H9 (cell line): ENCODE measurements at regions not wholly inside any gene's neighbourhood (a gene's known extent, or its start where the extent isn't known, plus 50 kb on each side); places are given as distances from the start of the nearest gene placed in this dataset.

Experiments
- DNase-seq: peaks from one replicate; pipeline ENCODE4 v3.0.0-alpha.2; 2017
- H2AFZ ChIP-seq: one replicate; pipeline ENCODE4 v1.6.1; 2013; ENCODE audit warnings: mild to moderate bottlenecking, low read length, control low read depth, moderate library complexity
- H2AK5ac ChIP-seq: 2 replicates; pipeline ENCODE4 v1.6.1; 2013; ENCODE audit warnings: low read length, control low read depth, mixed read lengths; ENCODE audit not compliant: insufficient read length
- H2BK120ac ChIP-seq: one replicate; pipeline ENCODE4 v1.6.1; 2013; ENCODE audit warnings: low read depth, mild to moderate bottlenecking, low read length, control low read depth, inconsistent platforms; ENCODE audit not compliant: poor library complexity, severe bottlenecking
- H2BK12ac ChIP-seq: 2 replicates; pipeline ENCODE4 v1.6.1; 2013; ENCODE audit warnings: low read length, control low read depth, mixed read lengths, low read depth; ENCODE audit not compliant: insufficient read length
- H2BK15ac ChIP-seq: 2 replicates; pipeline ENCODE4 v1.6.1; 2013; ENCODE audit warnings: low read depth, low read length, control low read depth
- H2BK20ac ChIP-seq: one replicate; pipeline ENCODE4 v1.6.1; 2013; ENCODE audit warnings: low read depth, mild to moderate bottlenecking, low read length, control low read depth, inconsistent platforms; ENCODE audit not compliant: poor library complexity, severe bottlenecking
- H2BK5ac ChIP-seq: 2 replicates; pipeline ENCODE4 v1.6.1; 2013; ENCODE audit warnings: low read length, control low read depth, mixed read lengths; ENCODE audit not compliant: insufficient read length
- H3K14ac ChIP-seq: 2 replicates; pipeline ENCODE4 v1.6.1; 2013; ENCODE audit warnings: low read length, control low read depth; ENCODE audit not compliant: insufficient read depth
- H3K18ac ChIP-seq: 2 replicates; pipeline ENCODE4 v1.6.1; 2013; ENCODE audit warnings: low read depth, mild to moderate bottlenecking, mixed read lengths, low read length, control low read depth; ENCODE audit not compliant: insufficient read length
- H3K23ac ChIP-seq: 2 replicates; pipeline ENCODE4 v1.6.1; 2013; ENCODE audit warnings: low read length, control low read depth, mixed read lengths, low read depth; ENCODE audit not compliant: insufficient read length
- H3K23me2 ChIP-seq: 2 replicates; pipeline ENCODE4 v1.6.1; 2013; ENCODE audit warnings: low read depth, mild to moderate bottlenecking, mixed read lengths, low read length, control low read depth; ENCODE audit not compliant: insufficient read length, poor library complexity, severe bottlenecking
- H3K27ac ChIP-seq: 2 replicates; pipeline ENCODE4 v1.5.1; 2013; ENCODE audit warnings: low read length, control low read depth, mixed read lengths, low read depth; ENCODE audit not compliant: insufficient read length
- H3K27me3 ChIP-seq: 2 replicates; pipeline ENCODE4 v1.6.1; 2013; ENCODE audit warnings: low read length, control low read depth, inconsistent platforms; ENCODE audit not compliant: insufficient read depth
- H3K4ac ChIP-seq: 2 replicates; pipeline ENCODE4 v1.6.1; 2013; ENCODE audit warnings: low read depth, mild to moderate bottlenecking, control low read depth, inconsistent platforms, low read length, moderate library complexity
- H3K4me1 ChIP-seq: 2 replicates; pipeline ENCODE4 v1.6.1; 2013; ENCODE audit warnings: low read length, control low read depth, inconsistent platforms; ENCODE audit not compliant: insufficient read depth
- H3K4me2 ChIP-seq: 2 replicates; pipeline ENCODE4 v1.6.1; 2013; ENCODE audit warnings: low read length, control low read depth, mixed read lengths; ENCODE audit not compliant: insufficient read length, insufficient read depth
- H3K56ac ChIP-seq: 2 replicates; pipeline ENCODE4 v1.6.1; 2013; ENCODE audit warnings: low read depth, mild to moderate bottlenecking, mixed read lengths, low read length, control low read depth; ENCODE audit not compliant: insufficient read length
- H3K79me1 ChIP-seq: 2 replicates; pipeline ENCODE4 v1.6.1; 2013; ENCODE audit warnings: low read depth, mild to moderate bottlenecking, moderate library complexity, low read length, control low read depth, inconsistent platforms; ENCODE audit not compliant: insufficient read depth, poor library complexity, severe bottlenecking
- H3K79me2 ChIP-seq: 2 replicates; pipeline ENCODE4 v1.6.1; 2013; ENCODE audit warnings: low read length, control low read depth, inconsistent platforms; ENCODE audit not compliant: insufficient read depth
- H3K9ac ChIP-seq: 2 replicates; pipeline ENCODE4 v1.6.1; 2013; ENCODE audit warnings: low read length, control low read depth, mixed read lengths; ENCODE audit not compliant: insufficient read length; ENCODE audit errors: extremely low read depth
- H3K9me3 ChIP-seq: one replicate; pipeline ENCODE4 v1.6.1; 2013; ENCODE audit warnings: low read depth, low read length, inconsistent platforms; ENCODE audit not compliant: control insufficient read depth
- H3T11ph ChIP-seq: one replicate; pipeline ENCODE4 v1.6.1; 2013; ENCODE audit warnings: mild to moderate bottlenecking, low read length, control low read depth, inconsistent platforms
- H4K20me1 ChIP-seq: one replicate; pipeline ENCODE4 v1.6.1; 2013; ENCODE audit not compliant: control insufficient read depth, insufficient read length, insufficient read depth
- H4K5ac ChIP-seq: 2 replicates; pipeline ENCODE4 v1.6.1; 2013; ENCODE audit warnings: low read depth, mild to moderate bottlenecking, mixed read lengths, low read length, control low read depth; ENCODE audit not compliant: insufficient read length
- H4K8ac ChIP-seq: replicated peaks from 2 replicates; pipeline ENCODE4 v1.6.1; 2013; ENCODE audit warnings: low read length, control low read depth, mixed read lengths, low read depth; ENCODE audit not compliant: insufficient read length
- H4K91ac ChIP-seq: 2 replicates; pipeline ENCODE4 v1.6.1; 2013; ENCODE audit warnings: low read depth, mild to moderate bottlenecking, moderate library complexity, mixed read lengths, low read length, control low read depth; ENCODE audit not compliant: insufficient read length
- H3K27ac Mint-ChIP-seq, 3 experiments: 2 replicates in 2 of 3; 3 replicates in 1 of 3; pipeline ENCODE4 v1.8.0; 2020 to 2021; ENCODE audit warnings: mixed read lengths in 3 of 3, mild to moderate bottlenecking in 1 of 3, moderate library complexity in 1 of 3
- H3K27me3 Mint-ChIP-seq: 2 replicates; pipeline ENCODE4 v1.8.0; 2021; ENCODE audit warnings: low read depth, mild to moderate bottlenecking, moderate library complexity, mixed read lengths
- H3K36me3 Mint-ChIP-seq, 3 experiments: 2 replicates in 2 of 3; 3 replicates in 1 of 3; pipeline ENCODE4 v1.8.0; 2020 to 2021; ENCODE audit warnings: low read depth in 3 of 3, mixed read lengths in 3 of 3; ENCODE audit not compliant: insufficient read depth in 1 of 3
- H3K4me1 Mint-ChIP-seq, 2 experiments: 2 replicates each; pipeline ENCODE4 v1.8.0; 2020; ENCODE audit warnings: mixed read lengths in 2 of 2
- H3K4me3 Mint-ChIP-seq, 2 experiments: 2 replicates in 1 of 2; 3 replicates in 1 of 2; pipeline ENCODE4 v1.8.0; 2020 to 2021; ENCODE audit warnings: mild to moderate bottlenecking in 2 of 2, mixed read lengths in 2 of 2, moderate library complexity in 1 of 2
- H3K9me3 Mint-ChIP-seq, 2 experiments: 2 replicates in 1 of 2; 3 replicates in 1 of 2; pipeline ENCODE4 v1.8.0; 2020; ENCODE audit warnings: mild to moderate bottlenecking in 2 of 2, mixed read lengths in 2 of 2, moderate library complexity in 1 of 2
- CTCF ChIP-seq: fragments of 200-600 bp; sonication (generic); conservative IDR thresholded peaks from 3 replicates; pipeline ENCODE4 v1.8.0; 2021; ENCODE audit warnings: antibody characterized with exemption, mild to moderate bottlenecking
- WGBS: extraction: QIAGEN DNeasy Blood & Tissue Kit; methylation state at CpG from one replicate; pipeline ENCODE4 v1.1.7; 2013; ENCODE audit warnings: missing lambda C conversion rate, low lambda C conversion rate, mixed read lengths; ENCODE audit not compliant: insufficient read length; ENCODE audit errors: extremely low coverage; 5-methylcytosine and 5-hydroxymethylcytosine counted together

- no peak overlapping the region for H3K4me2 ChIP-seq
- no peak overlapping the region for H3K27ac ChIP-seq
- H4K20me1 ChIP-seq = no peaks in the 10 kb centered on the region
- H2AK5ac ChIP-seq = no peak overlapping the region
- H3K36me3 Mint-ChIP-seq = no peaks in the 10 kb centered on the region
- no peaks in the 10 kb centered on the region for H3K27me3 ChIP-seq
- H3K79me2 ChIP-seq = no peaks in the 10 kb centered on the region
- no peak overlapping the region for H3K27ac Mint-ChIP-seq
- H3K23me2 ChIP-seq = no peaks in the 10 kb centered on the region
- no peak overlapping the region for H3K56ac ChIP-seq
- H3K9me3 ChIP-seq = no peaks in the 10 kb centered on the region
- H3K23ac ChIP-seq = no peak overlapping the region
- no peak overlapping the region for H2BK12ac ChIP-seq
- H3K4me3 Mint-ChIP-seq = no peak overlapping the region
- H3K4me1 ChIP-seq = no peaks in the 10 kb centered on the region; the same call in 1 of the 2 replicates
- H4K8ac ChIP-seq = no peak overlapping the region
- H2BK5ac ChIP-seq = no peak overlapping the region
- no peak overlapping the region for H3K9ac ChIP-seq
- H4K5ac ChIP-seq = no peak overlapping the region
- no peak for DNase-seq
- no peaks in the 10 kb centered on the region for H3K79me1 ChIP-seq
- H3K14ac ChIP-seq = no peak overlapping the region
- H2BK120ac ChIP-seq = no peak overlapping the region
- no peaks in the 10 kb centered on the region; the same call in 1 of the 2 replicates for H3K27me3 Mint-ChIP-seq
- H2AFZ ChIP-seq = no peak overlapping the region
- TF ChIP-seq CTCF = no peak
- no peak overlapping the region for H3K4ac ChIP-seq
- H4K91ac ChIP-seq = no peak overlapping the region
- no peaks in the 10 kb centered on the region for H3K9me3 Mint-ChIP-seq
- no peak overlapping the region for H3K18ac ChIP-seq
- no peak overlapping the region for H2BK15ac ChIP-seq
- H3K4me1 Mint-ChIP-seq = peaks cover 8 to 15% of the 10 kb centered on the region in 2 experiments
- no CpG with 5 or more reads among the region's 3 CpGs for WGBS
- H2BK20ac ChIP-seq = no peak overlapping the region
- H3T11ph ChIP-seq = no peak overlapping the region
Observed at GRCh38 chr11:42647993-42648392, 663.8 kb upstream of the API5 start.
